ENCODE measurements at regions not wholly inside any gene's neighbourhood (a gene's known extent, or its start where the extent isn't known, plus 50 kb on each side); places are given as distances from the start of the nearest gene placed in this dataset.

GRCh38 chr1:87712261-87713010, 383.8 kb downstream of the LMO4 start:
- DNase-seq = no peak
- intact Hi-C loops (cut with DNase I) = no loop called here

GRCh38 chr1:87714278-87714677, 385.6 kb downstream of the LMO4 start:
- intact Hi-C loops (cut with DNase I) = no loop called here
- DNase-seq = no peak

GRCh38 chr1:87715052-87715451, 386.4 kb downstream of the LMO4 start:
- DNase-seq = no peak
- intact Hi-C loops (cut with DNase I) = no loop called here

GRCh38 chr1:87715471-87715870, 386.8 kb downstream of the LMO4 start:
- intact Hi-C loops (cut with DNase I) = no loop called here

GRCh38 chr1:87717157-87717670, 388.5 kb downstream of the LMO4 start:
- intact Hi-C loops (cut with DNase I) = no loop called here

More at GRCh38 chr1:87715471-87715870, 386.8 kb downstream of the LMO4 start:
- no peak for DNase-seq

GRCh38 chr1:87718241-87718950, 389.7 kb downstream of the LMO4 start:
- intact Hi-C loops (cut with DNase I) = no loop called here
- no peak for DNase-seq

More at GRCh38 chr1:87717157-87717670, 388.5 kb downstream of the LMO4 start:
- no peak for DNase-seq

- DNase-seq = no peak
- intact Hi-C loops (cut with DNase I) = no loop called here
Measured at GRCh38 chr1:87719658-87720057, 391.0 kb downstream of the LMO4 start.

GRCh38 chr1:87720561-87720960, 391.9 kb downstream of the LMO4 start:
- DNase-seq = no peak
- intact Hi-C loops (cut with DNase I) = no loop called here

- intact Hi-C loops (cut with DNase I) = no loop called here
- no peak for DNase-seq
Measured at GRCh38 chr1:87723193-87723592, 394.5 kb downstream of the LMO4 start.

GRCh38 chr1:87728169-87728568, 399.5 kb downstream of the LMO4 start:
- intact Hi-C loops (cut with DNase I) = no loop called here
- DNase-seq = no peak

GRCh38 chr1:87730274-87731216, 401.9 kb downstream of the LMO4 start:
- DNase-seq = no peak
- intact Hi-C loops (cut with DNase I) = no loop called here

- intact Hi-C loops (cut with DNase I) = no loop called here
- DNase-seq = no peak
Measured at GRCh38 chr1:87733386-87733785, 404.7 kb downstream of the LMO4 start.

- DNase-seq = peak in 1 of 10 donors; percentile 40
- intact Hi-C loops (cut with DNase I) = no loop called here
Measured at GRCh38 chr1:87735750-87736149, 407.1 kb downstream of the LMO4 start.

- DNase-seq = no peak
- intact Hi-C loops (cut with DNase I) = no loop called here
Measured at GRCh38 chr1:87739141-87739540, 410.5 kb downstream of the LMO4 start.

GRCh38 chr1:87739704-87740103, 411.0 kb downstream of the LMO4 start:
- no peak for DNase-seq
- intact Hi-C loops (cut with DNase I) = no loop called here

GRCh38 chr1:87743256-87743655, 414.6 kb downstream of the LMO4 start:
- intact Hi-C loops (cut with DNase I) = no loop called here

GRCh38 chr1:87744056-87744455, 415.4 kb downstream of the LMO4 start:
- DNase-seq = no peak
- intact Hi-C loops (cut with DNase I) = no loop called here

More at GRCh38 chr1:87743256-87743655, 414.6 kb downstream of the LMO4 start:
- no peak for DNase-seq

GRCh38 chr1:87744763-87745162, 416.1 kb downstream of the LMO4 start:
- intact Hi-C loops (cut with DNase I) = no loop called here
- no peak for DNase-seq

- intact Hi-C loops (cut with DNase I) = no loop called here
- DNase-seq = no peak
Measured at GRCh38 chr1:87753366-87753765, 424.7 kb downstream of the LMO4 start.

GRCh38 chr1:87754139-87754538, 425.5 kb downstream of the LMO4 start:
- intact Hi-C loops (cut with DNase I) = no loop called here
- DNase-seq = no peak

- no peak for DNase-seq
- intact Hi-C loops (cut with DNase I) = no loop called here
Measured at GRCh38 chr1:87757676-87758075, 429.0 kb downstream of the LMO4 start.
